Stimulated activated naive CD8-positive, alpha-beta T cell treated with anti-CD3 and anti-CD28 coated beads, Interleukin-15, Interleukin-2, amounts not matched to agents 100 ng/mL and 50 ng/mL, for 24 hours (primary cell): ENCODE measurements at regions not wholly inside any gene's neighbourhood (a gene's known extent, or its start where the extent isn't known, plus 50 kb on each side); places are given as distances from the start of the nearest gene placed in this dataset.
"Not testable (repeated sequence)": the region's sequence is repeated elsewhere in the genome, so short reads cannot be mapped to it uniquely, and the experiment has no call there.

Source experiments
- H3K27ac Mint-ChIP-seq: one replicate; pipeline ENCODE4 v1.8.0; 2021; ENCODE audit warnings: mild to moderate bottlenecking, mixed read lengths
- H3K27me3 Mint-ChIP-seq: one replicate; pipeline ENCODE4 v1.8.0; 2021; ENCODE audit warnings: mixed read lengths
- H3K36me3 Mint-ChIP-seq: one replicate; pipeline ENCODE4 v1.8.0; 2021; ENCODE audit warnings: low read depth, mixed read lengths
- H3K4me1 Mint-ChIP-seq: one replicate; pipeline ENCODE4 v1.8.0; 2021; ENCODE audit warnings: low read depth, mixed read lengths
- H3K4me3 Mint-ChIP-seq: one replicate; pipeline ENCODE4 v1.8.0; 2021; ENCODE audit warnings: mild to moderate bottlenecking, mixed read lengths
- H3K9me3 Mint-ChIP-seq: one replicate; pipeline ENCODE4 v1.8.0; 2021; ENCODE audit warnings: mixed read lengths

- Mint-ChIP-seq H3K27ac (no peak overlapping the region), H3K27me3 (peaks cover 3% of the 10 kb centered on the region), H3K4me1 (no peaks in the 10 kb centered on the region), H3K9me3 (peaks cover 8% of the 10 kb centered on the region), H3K4me3 (no peak overlapping the region), H3K36me3 (no peaks in the 10 kb centered on the region)
These were observed 414.2 kb upstream of the CHAC2 start for GRCh38 chr2:53353135-53354114.

DNA sequence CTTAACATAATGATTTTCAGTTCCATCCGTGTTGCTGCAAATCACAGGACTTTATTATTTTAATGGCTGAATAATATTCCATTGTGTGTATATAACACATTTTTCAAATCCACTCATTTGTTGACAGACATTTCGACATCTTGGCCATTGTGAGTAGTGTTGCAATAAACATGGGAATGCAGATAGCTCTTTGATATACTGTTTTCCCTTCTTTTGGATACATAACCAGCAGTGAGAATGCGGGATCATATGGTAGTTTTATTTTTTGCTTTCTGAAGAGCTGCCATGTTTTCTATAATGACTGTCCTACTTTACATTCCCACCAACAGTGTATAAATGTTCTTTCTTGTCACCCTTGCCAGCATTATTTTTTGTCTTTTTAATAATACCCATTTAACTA, 420.3 kb upstream of the CHAC2 start:
- Mint-ChIP-seq H3K4me3 (no peak overlapping the region), H3K27me3 (peaks cover 3% of the 10 kb centered on the region), H3K9me3 (peaks cover 3% of the 10 kb centered on the region), H3K36me3 (no peaks in the 10 kb centered on the region), H3K27ac (no peak overlapping the region), H3K4me1 (no peaks in the 10 kb centered on the region)

- H3K27ac Mint-ChIP-seq, result no peak overlapping the region
- no peaks in the 10 kb centered on the region for H3K27me3 Mint-ChIP-seq
- no peak overlapping the region for H3K4me3 Mint-ChIP-seq
- H3K9me3 Mint-ChIP-seq, result no peaks in the 10 kb centered on the region
- no peaks in the 10 kb centered on the region for H3K36me3 Mint-ChIP-seq
- H3K4me1 Mint-ChIP-seq, result no peaks in the 10 kb centered on the region
These were observed 425.4 kb upstream of the CHAC2 start for GRCh38 chr2:53342248-53342647.

GRCh38 chr2:53334610-53335009, 433.0 kb upstream of the CHAC2 start:
- Mint-ChIP-seq H3K4me1 (no peaks in the 10 kb centered on the region), H3K4me3 (no peak overlapping the region), H3K27ac (no peak overlapping the region), H3K9me3 (no peaks in the 10 kb centered on the region), H3K27me3 (no peaks in the 10 kb centered on the region), H3K36me3 (no peaks in the 10 kb centered on the region)

- Mint-ChIP-seq H3K9me3 (peaks cover 3% of the 10 kb centered on the region), H3K4me3 (no peak overlapping the region), H3K4me1 (no peaks in the 10 kb centered on the region), H3K27me3 (no peaks in the 10 kb centered on the region), H3K27ac (no peak overlapping the region), H3K36me3 (no peaks in the 10 kb centered on the region)
These were observed 435.9 kb upstream of the CHAC2 start for GRCh38 chr2:53331667-53332066.

GRCh38 chr2:53317861-53318260, 449.7 kb upstream of the CHAC2 start:
- H3K9me3 Mint-ChIP-seq, result no peaks in the 10 kb centered on the region
- H3K27ac Mint-ChIP-seq, result no peak overlapping the region
- H3K4me1 Mint-ChIP-seq, result no peaks in the 10 kb centered on the region
- no peaks in the 10 kb centered on the region for H3K27me3 Mint-ChIP-seq
- no peak overlapping the region for H3K4me3 Mint-ChIP-seq
- H3K36me3 Mint-ChIP-seq, result no peaks in the 10 kb centered on the region

GRCh38 chr2:53315149-53315548, 452.5 kb upstream of the CHAC2 start:
- Mint-ChIP-seq H3K4me1 (no peaks in the 10 kb centered on the region), H3K36me3 (no peaks in the 10 kb centered on the region), H3K4me3 (no peak overlapping the region), H3K9me3 (no peaks in the 10 kb centered on the region), H3K27ac (no peak overlapping the region), H3K27me3 (no peaks in the 10 kb centered on the region)

GRCh38 chr2:53314718-53315117, 452.9 kb upstream of the CHAC2 start:
- no peaks in the 10 kb centered on the region for H3K36me3 Mint-ChIP-seq
- H3K27ac Mint-ChIP-seq, result no peak overlapping the region
- H3K4me1 Mint-ChIP-seq, result no peaks in the 10 kb centered on the region
- H3K9me3 Mint-ChIP-seq, result no peaks in the 10 kb centered on the region
- no peaks in the 10 kb centered on the region for H3K27me3 Mint-ChIP-seq
- H3K4me3 Mint-ChIP-seq, result no peak overlapping the region

GRCh38 chr2:53313644-53314043, 454.0 kb upstream of the CHAC2 start:
- H3K9me3 Mint-ChIP-seq, H3K36me3 Mint-ChIP-seq, H3K27ac Mint-ChIP-seq, H3K4me1 Mint-ChIP-seq, H3K4me3 Mint-ChIP-seq, H3K27me3 Mint-ChIP-seq: not testable (repeated sequence)

DNA sequence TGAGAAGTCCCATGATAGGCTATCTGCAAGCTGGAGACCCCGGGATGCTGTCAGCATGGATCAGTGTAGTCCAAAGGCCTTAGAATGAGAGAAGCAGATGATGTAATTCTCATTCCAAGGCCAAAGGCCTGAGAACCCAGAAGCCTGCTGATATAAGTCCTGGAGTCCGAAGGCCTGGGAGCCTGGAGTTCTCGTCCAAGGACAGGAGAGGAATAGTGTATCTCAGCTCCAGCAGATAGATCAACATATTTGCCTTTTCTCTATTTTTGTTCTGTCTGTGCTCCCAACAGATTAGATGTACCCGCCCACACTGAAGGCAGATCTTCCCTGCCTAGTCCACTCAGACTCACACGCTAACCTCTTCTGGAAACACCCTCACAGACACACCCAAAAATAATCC, 454.9 kb upstream of the CHAC2 start:
- Mint-ChIP-seq H3K4me3 (no peak overlapping the region), H3K27ac (no peak overlapping the region), H3K9me3 (no peaks in the 10 kb centered on the region), H3K36me3 (no peaks in the 10 kb centered on the region), H3K27me3 (peaks cover 3% of the 10 kb centered on the region), H3K4me1 (no peaks in the 10 kb centered on the region)

GRCh38 chr2:53312181-53312580, 455.4 kb upstream of the CHAC2 start:
- H3K4me1 Mint-ChIP-seq, result no peaks in the 10 kb centered on the region
- H3K36me3 Mint-ChIP-seq, result no peaks in the 10 kb centered on the region
- no peaks in the 10 kb centered on the region for H3K9me3 Mint-ChIP-seq
- H3K27me3 Mint-ChIP-seq, result peaks cover 3% of the 10 kb centered on the region
- H3K27ac Mint-ChIP-seq, result no peak overlapping the region
- no peak overlapping the region for H3K4me3 Mint-ChIP-seq

GRCh38 chr2:53303012-53303578, 464.5 kb upstream of the CHAC2 start:
- Mint-ChIP-seq H3K36me3 (no peaks in the 10 kb centered on the region), H3K27me3 (peaks cover 3% of the 10 kb centered on the region), H3K4me1 (no peaks in the 10 kb centered on the region), H3K9me3 (no peaks in the 10 kb centered on the region), H3K27ac (no peak overlapping the region), H3K4me3 (no peak overlapping the region)

- H3K9me3 Mint-ChIP-seq, result no peaks in the 10 kb centered on the region
- no peaks in the 10 kb centered on the region for H3K4me1 Mint-ChIP-seq
- no peak overlapping the region for H3K4me3 Mint-ChIP-seq
- H3K36me3 Mint-ChIP-seq, result no peaks in the 10 kb centered on the region
- no peaks in the 10 kb centered on the region for H3K27me3 Mint-ChIP-seq
- no peak overlapping the region for H3K27ac Mint-ChIP-seq
These were observed 465.1 kb upstream of the CHAC2 start for GRCh38 chr2:53302455-53302854.

DNA sequence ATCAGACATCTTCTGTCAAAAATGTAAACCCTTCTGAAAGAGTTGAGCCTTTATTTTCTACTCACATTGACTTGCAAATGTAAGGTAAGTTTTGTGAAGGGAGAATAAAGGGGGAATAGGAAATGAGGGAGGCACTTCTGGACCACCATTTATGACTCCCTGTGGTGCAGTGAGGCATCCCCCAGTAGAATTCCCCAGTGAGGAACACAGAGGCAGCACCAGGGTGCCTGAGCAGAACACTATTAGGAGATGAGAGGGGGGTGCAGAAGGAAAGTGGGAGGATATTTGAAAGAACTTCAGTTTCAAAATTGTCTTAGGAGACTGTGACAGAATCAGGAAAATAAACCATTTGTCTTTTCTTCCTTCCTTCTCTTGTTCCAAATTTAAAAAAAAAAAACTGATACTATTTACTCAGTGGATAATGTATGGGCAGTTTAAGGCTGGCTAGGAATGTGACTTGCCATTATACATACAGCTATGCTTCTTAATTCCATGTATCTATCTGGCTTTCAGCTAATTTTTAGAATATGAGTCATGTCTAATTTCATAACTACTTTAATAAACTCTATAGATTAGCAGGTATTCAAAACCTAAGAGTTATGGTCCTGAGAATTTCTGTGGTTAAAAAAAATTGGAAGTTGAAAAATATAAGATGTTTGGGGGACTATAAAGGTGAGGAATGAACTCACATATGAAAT, 478.1 kb upstream of the CHAC2 start:
- Mint-ChIP-seq H3K27ac (no peak overlapping the region), H3K36me3 (no peaks in the 10 kb centered on the region), H3K4me3 (no peak overlapping the region), H3K9me3 (no peaks in the 10 kb centered on the region), H3K4me1 (no peaks in the 10 kb centered on the region), H3K27me3 (no peaks in the 10 kb centered on the region)

- no peaks in the 10 kb centered on the region for H3K9me3 Mint-ChIP-seq
- no peaks in the 10 kb centered on the region for H3K27me3 Mint-ChIP-seq
- no peaks in the 10 kb centered on the region for H3K4me1 Mint-ChIP-seq
- H3K36me3 Mint-ChIP-seq, result no peaks in the 10 kb centered on the region
- H3K4me3 Mint-ChIP-seq, result no peak overlapping the region
- H3K27ac Mint-ChIP-seq, result no peak overlapping the region
These were observed 481.3 kb upstream of the CHAC2 start for GRCh38 chr2:53286345-53286744.
